Activated T-helper 1 cell treated with anti-CD3 and anti-CD28 coated beads, Interleukin-12 subunit alpha, Interleukin-12 subunit beta, Interleukin-2, Interleukin-4 antibody, amounts not matched to agents 30 ng/mL and 10 ng/mL and 1 ng/mL, durations not matched to agents 14 hours and 24 hours and 36 hours (primary cell): ENCODE measurements at regions not wholly inside any gene's neighbourhood (a gene's known extent, or its start where the extent isn't known, plus 50 kb on each side); places are given as distances from the start of the nearest gene placed in this dataset.

Source experiments
- DNase-seq: peaks from one replicate; pipeline ENCODE4 v3.0.0; 2021; ENCODE audit warnings: low spot score
- H3K27ac Mint-ChIP-seq: one replicate; pipeline ENCODE4 v1.8.0; 2021; ENCODE audit warnings: mild to moderate bottlenecking, mixed read lengths
- H3K27me3 Mint-ChIP-seq: one replicate; pipeline ENCODE4 v1.8.0; 2022; ENCODE audit warnings: mild to moderate bottlenecking, moderate library complexity, mixed read lengths; ENCODE audit not compliant: insufficient read depth
- H3K36me3 Mint-ChIP-seq: one replicate; pipeline ENCODE4 v1.8.0; 2021; ENCODE audit warnings: low read depth, mixed read lengths
- H3K4me1 Mint-ChIP-seq: one replicate; pipeline ENCODE4 v1.8.0; 2021; ENCODE audit warnings: low read depth, mixed read lengths
- H3K4me3 Mint-ChIP-seq: one replicate; pipeline ENCODE4 v1.8.0; 2021; ENCODE audit warnings: mild to moderate bottlenecking, moderate library complexity, mixed read lengths
- H3K9me3 Mint-ChIP-seq: one replicate; pipeline ENCODE4 v1.8.0; 2021; ENCODE audit warnings: mixed read lengths
- intact Hi-C: fragments of 100-400 bp; cut with micrococcal nuclease; formaldehyde crosslinking; loops from one replicate; pipeline ENCODE4 v1.15.1; 2024

GRCh38 chr7:125747966-125748365, 818.3 kb upstream of the POT1 start:
- no peak for DNase-seq
- Mint-ChIP-seq H3K27ac (no peak overlapping the region), H3K27me3 (no peaks in the 10 kb centered on the region), H3K36me3 (no peaks in the 10 kb centered on the region), H3K9me3 (peaks cover 9% of the 10 kb centered on the region), H3K4me3 (no peak overlapping the region), H3K4me1 (no peaks in the 10 kb centered on the region)
- intact Hi-C loops = no loop called here

GRCh38 chr7:125746510-125746909, 816.9 kb upstream of the POT1 start:
- Mint-ChIP-seq H3K27ac (no peak overlapping the region), H3K36me3 (no peaks in the 10 kb centered on the region), H3K4me3 (no peak overlapping the region), H3K27me3 (no peaks in the 10 kb centered on the region), H3K9me3 (peaks cover 9% of the 10 kb centered on the region), H3K4me1 (no peaks in the 10 kb centered on the region)
- intact Hi-C loops = no loop called here
- DNase-seq = no peak

GRCh38 chr7:125727215-125727614, 797.6 kb upstream of the POT1 start:
- Mint-ChIP-seq H3K4me1 (no peaks in the 10 kb centered on the region), H3K9me3 (no peaks in the 10 kb centered on the region), H3K4me3 (no peak overlapping the region), H3K27ac (no peak overlapping the region), H3K27me3 (no peaks in the 10 kb centered on the region), H3K36me3 (no peaks in the 10 kb centered on the region)
- DNase-seq = no peak
- intact Hi-C loops = no loop called here

GRCh38 chr7:125695626-125696025, 766.0 kb upstream of the POT1 start:
- Mint-ChIP-seq H3K4me3 (no peak overlapping the region), H3K4me1 (no peaks in the 10 kb centered on the region), H3K27ac (no peak overlapping the region), H3K27me3 (no peaks in the 10 kb centered on the region), H3K36me3 (no peaks in the 10 kb centered on the region), H3K9me3 (no peaks in the 10 kb centered on the region)
- intact Hi-C loops = no loop called here
- DNase-seq = no peak

- no peaks in the 10 kb centered on the region for H3K36me3 Mint-ChIP-seq
- H3K9me3 Mint-ChIP-seq = no peaks in the 10 kb centered on the region
- no peaks in the 10 kb centered on the region for H3K27me3 Mint-ChIP-seq
- H3K4me1 Mint-ChIP-seq = no peaks in the 10 kb centered on the region
- H3K4me3 Mint-ChIP-seq = no peak overlapping the region
- no peak overlapping the region for H3K27ac Mint-ChIP-seq
- no peak for DNase-seq
- intact Hi-C loops = no loop called here
Observed at GRCh38 chr7:125683156-125683555, 753.5 kb upstream of the POT1 start.

DNA sequence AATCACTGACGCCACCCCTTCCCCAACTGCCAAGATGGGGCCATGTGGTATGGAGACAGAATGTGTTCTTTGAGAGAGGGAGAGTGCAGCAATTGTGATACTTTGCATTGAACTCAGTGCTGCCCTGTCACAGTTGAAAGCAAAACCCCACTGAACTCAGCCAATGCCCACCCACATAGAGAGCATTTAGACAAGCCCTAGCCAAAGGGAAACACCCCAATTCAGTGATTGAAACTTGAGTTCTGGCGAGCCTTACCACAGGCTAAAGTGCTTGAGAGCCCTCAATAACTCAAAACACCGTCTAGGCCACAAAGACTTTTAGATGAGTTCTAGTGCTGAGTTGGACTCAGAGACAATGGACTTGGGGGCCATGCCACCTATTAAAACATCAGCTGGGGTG, 751.9 kb upstream of the POT1 start:
- DNase-seq = no peak
- intact Hi-C loops = no loop called here
- Mint-ChIP-seq H3K27me3 (no peaks in the 10 kb centered on the region), H3K4me3 (no peak overlapping the region), H3K36me3 (no peaks in the 10 kb centered on the region), H3K27ac (no peak overlapping the region), H3K9me3 (no peaks in the 10 kb centered on the region), H3K4me1 (no peaks in the 10 kb centered on the region)

DNA sequence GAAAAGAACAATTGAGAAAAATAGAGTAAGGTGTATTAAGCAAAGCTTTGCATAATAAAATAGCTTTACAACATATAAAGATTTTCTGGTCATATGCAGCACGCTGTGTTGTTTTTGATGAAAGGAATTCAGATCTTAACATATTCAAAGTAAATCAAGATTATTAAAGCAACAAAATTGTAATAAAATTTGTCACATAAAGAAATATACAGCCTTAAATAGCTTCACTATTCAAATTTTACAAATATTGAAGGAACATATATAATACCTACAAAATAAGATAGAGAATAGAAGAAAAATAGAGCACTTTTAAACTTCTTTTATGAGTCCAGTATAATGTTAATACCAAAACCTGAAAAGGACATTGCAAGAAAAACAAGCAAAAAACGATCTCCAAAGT, 749.1 kb upstream of the POT1 start:
- H3K36me3 Mint-ChIP-seq = no peaks in the 10 kb centered on the region
- no peak for DNase-seq

DNA sequence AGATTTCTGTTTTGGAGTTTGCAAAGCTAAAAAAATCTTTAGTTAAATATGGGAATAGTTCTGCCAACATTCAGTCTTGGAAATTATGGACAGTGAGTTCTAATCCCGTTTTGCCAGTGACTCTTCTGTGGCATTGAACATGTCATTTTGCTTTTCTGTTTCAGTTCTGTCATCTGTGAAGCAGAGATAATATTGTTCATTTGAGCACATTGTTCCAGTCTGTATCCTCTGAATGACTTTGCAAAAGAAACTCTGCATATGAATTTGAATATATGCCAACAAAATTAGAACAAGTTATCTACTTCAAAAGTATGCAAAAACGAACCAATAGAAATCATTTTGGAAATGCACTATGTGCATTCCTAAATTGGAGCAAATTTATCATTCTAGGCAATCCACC, 746.0 kb upstream of the POT1 start:
- intact Hi-C loops = no loop called here
- H3K9me3 Mint-ChIP-seq = no peaks in the 10 kb centered on the region
- H3K4me3 Mint-ChIP-seq = no peak overlapping the region
- H3K27ac Mint-ChIP-seq = no peak overlapping the region
- no peaks in the 10 kb centered on the region for H3K4me1 Mint-ChIP-seq
- H3K36me3 Mint-ChIP-seq = no peaks in the 10 kb centered on the region
- H3K27me3 Mint-ChIP-seq = no peaks in the 10 kb centered on the region
- DNase-seq = no peak

More for the DNA sequence above, 749.1 kb upstream of the POT1 start:
- Mint-ChIP-seq H3K27ac (no peak overlapping the region), H3K9me3 (no peaks in the 10 kb centered on the region), H3K27me3 (no peaks in the 10 kb centered on the region), H3K4me3 (no peak overlapping the region), H3K4me1 (no peaks in the 10 kb centered on the region)
- intact Hi-C loops = no loop called here

DNA sequence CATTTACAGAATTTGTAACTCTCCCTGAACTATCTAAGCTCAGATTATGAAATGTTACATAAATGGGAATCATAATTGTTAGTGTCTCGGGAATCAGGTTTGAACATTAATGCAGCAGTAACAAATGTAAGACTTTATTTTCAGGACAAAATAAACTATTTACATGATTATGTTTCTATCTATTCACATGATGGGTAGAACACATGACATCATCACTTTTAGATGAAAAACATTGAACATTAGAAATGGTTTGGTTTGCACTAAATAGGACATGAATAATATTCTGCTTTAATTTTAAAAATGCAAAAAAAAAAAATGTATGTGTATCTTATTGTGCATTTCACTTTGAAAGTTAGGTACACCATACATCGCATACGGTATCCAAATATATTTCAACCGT, 745.5 kb upstream of the POT1 start:
- no peak for DNase-seq
- Mint-ChIP-seq H3K4me3 (no peak overlapping the region), H3K36me3 (no peaks in the 10 kb centered on the region), H3K9me3 (no peaks in the 10 kb centered on the region), H3K27ac (no peak overlapping the region), H3K27me3 (no peaks in the 10 kb centered on the region), H3K4me1 (no peaks in the 10 kb centered on the region)
- intact Hi-C loops = no loop called here

GRCh38 chr7:125670926-125671572, 741.4 kb upstream of the POT1 start:
- Mint-ChIP-seq H3K36me3 (no peaks in the 10 kb centered on the region), H3K9me3 (no peaks in the 10 kb centered on the region), H3K27me3 (no peaks in the 10 kb centered on the region), H3K27ac (no peak overlapping the region), H3K4me1 (no peaks in the 10 kb centered on the region), H3K4me3 (no peak overlapping the region)
- intact Hi-C loops = loop anchor here (2.0 kb wide), 1 partner anchor 612 kb away; no protein-coding TSS in a partner anchor
- DNase-seq = no peak

DNA sequence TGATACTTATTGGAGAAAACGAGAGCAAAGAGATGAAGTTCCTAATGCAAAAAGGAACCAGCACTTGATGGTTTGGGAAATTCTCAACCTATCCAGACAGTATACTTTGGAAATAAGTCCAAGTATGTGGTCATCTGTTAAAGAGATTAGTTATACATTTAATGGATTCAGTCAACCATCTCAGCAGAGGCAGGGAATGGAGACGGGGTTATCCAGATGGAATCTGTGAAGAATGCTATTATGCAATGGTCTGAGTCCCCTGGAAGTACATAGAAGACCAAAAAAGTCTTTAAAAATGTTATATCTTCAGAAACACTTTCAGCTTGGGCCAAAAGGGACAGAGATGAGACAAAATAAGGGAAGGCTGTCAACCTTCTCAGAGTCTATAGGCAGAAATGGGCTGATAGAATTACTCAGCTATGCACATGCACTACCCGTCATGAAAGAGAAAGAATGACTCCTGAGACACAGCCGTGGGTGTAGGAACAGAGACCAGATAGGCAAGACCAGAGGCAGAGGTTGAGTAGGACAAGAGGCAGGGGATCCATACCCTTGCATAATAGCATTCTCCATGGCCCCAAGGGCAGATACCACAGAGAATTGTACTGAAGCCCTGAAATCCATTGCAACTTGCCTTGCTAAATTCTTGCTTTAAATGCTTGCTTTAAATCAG, 738.8 kb upstream of the POT1 start:
- no peak overlapping the region for H3K4me3 Mint-ChIP-seq
- H3K9me3 Mint-ChIP-seq = no peaks in the 10 kb centered on the region
- no peaks in the 10 kb centered on the region for H3K27me3 Mint-ChIP-seq
- intact Hi-C loops = no loop called here
- H3K27ac Mint-ChIP-seq = no peak overlapping the region
- no peak for DNase-seq
- no peaks in the 10 kb centered on the region for H3K36me3 Mint-ChIP-seq
- H3K4me1 Mint-ChIP-seq = no peaks in the 10 kb centered on the region

DNA sequence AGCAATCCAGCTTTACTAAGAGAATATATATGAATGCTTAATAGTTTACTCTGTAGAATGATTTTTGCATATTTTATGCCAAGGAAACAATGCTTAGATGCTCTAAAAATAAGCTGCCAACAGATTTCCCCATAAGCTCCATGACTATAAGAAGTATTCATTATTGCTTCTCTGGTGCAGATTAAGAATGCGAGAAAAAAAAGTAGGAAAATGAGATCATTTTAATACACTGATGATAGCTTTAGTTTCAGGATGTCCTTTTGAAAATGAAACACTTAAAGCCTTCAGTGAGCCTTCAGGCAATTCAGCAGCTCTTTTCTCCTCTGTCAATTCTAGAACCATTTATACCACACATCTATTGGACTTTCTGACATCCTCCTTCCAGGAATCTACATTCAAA, 735.0 kb upstream of the POT1 start:
- H3K9me3 Mint-ChIP-seq = no peaks in the 10 kb centered on the region
- DNase-seq = no peak
- intact Hi-C loops = no loop called here
- no peaks in the 10 kb centered on the region for H3K36me3 Mint-ChIP-seq
- H3K27ac Mint-ChIP-seq = no peak overlapping the region
- no peaks in the 10 kb centered on the region for H3K27me3 Mint-ChIP-seq
- no peaks in the 10 kb centered on the region for H3K4me1 Mint-ChIP-seq
- H3K4me3 Mint-ChIP-seq = no peak overlapping the region

DNA sequence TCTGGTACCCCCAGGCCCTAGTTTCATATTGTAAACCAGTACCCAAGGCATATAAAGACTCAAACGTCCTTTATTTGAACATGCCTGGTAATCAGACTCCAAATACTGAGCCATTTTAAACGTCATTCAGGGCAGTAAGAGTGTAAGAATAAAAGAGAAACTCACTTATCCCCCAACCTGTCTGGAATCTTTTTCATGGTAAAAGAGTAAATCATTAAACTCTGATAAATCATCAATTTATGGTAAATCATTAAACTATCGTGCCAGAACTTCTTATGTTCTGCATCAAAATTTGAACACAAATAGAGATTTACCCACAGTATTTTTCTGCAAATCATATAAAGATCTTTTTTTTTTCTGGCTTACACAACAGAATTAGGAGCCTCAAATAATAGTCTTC, 734.3 kb upstream of the POT1 start:
- Mint-ChIP-seq H3K27ac (no peak overlapping the region), H3K9me3 (no peaks in the 10 kb centered on the region), H3K4me3 (no peak overlapping the region), H3K27me3 (no peaks in the 10 kb centered on the region), H3K36me3 (no peaks in the 10 kb centered on the region), H3K4me1 (no peaks in the 10 kb centered on the region)
- no peak for DNase-seq
- intact Hi-C loops = no loop called here

DNA sequence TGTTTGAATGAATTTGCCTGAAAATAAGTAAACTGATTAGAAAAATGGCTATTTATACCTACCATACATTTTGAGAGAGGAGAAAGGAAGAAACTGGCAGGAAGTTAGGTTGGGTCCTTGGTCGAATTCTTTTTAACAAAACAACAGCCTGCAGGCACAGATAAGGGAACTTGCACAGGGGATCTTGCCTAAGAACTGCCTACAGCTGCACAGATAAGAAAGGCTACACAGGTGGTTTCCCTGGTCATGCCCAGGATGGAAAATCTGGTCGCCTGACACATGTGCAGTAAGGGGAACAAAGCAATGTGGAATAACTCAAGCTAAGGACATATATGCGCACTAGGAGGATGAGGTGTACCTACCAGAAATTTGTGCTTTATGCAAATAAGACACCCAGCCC, 732.1 kb upstream of the POT1 start:
- no peak for DNase-seq

More for the DNA sequence above, 732.1 kb upstream of the POT1 start:
- H3K4me1 Mint-ChIP-seq = no peaks in the 10 kb centered on the region
- no peak overlapping the region for H3K4me3 Mint-ChIP-seq
- no peaks in the 10 kb centered on the region for H3K27me3 Mint-ChIP-seq
- intact Hi-C loops = no loop called here
- no peak overlapping the region for H3K27ac Mint-ChIP-seq
- H3K36me3 Mint-ChIP-seq = no peaks in the 10 kb centered on the region
- H3K9me3 Mint-ChIP-seq = no peaks in the 10 kb centered on the region
